ENCODE measurements at regions not wholly inside any gene's neighbourhood (a gene's known extent, or its start where the extent isn't known, plus 50 kb on each side); places are given as distances from the start of the nearest gene placed in this dataset.

DNA sequence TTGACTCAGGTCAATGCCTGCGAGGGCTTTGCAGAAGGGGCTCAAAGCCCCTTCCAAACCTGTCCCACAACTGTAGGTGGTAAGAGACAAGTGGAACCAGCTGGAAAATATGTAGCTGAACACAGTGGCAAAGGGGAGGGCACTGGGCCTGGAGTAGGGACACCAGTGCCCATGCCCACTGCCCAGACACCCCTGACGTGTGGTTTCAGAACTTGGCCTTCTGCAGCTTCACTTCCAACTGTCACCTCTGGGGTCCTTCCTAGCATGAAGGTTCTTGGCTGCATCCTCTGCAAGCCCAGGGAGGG is 233.1 kb upstream of the IRX1 start:
- DNase-seq (ENCODE audit: low read depth in 2 of 2): no peak

DNA sequence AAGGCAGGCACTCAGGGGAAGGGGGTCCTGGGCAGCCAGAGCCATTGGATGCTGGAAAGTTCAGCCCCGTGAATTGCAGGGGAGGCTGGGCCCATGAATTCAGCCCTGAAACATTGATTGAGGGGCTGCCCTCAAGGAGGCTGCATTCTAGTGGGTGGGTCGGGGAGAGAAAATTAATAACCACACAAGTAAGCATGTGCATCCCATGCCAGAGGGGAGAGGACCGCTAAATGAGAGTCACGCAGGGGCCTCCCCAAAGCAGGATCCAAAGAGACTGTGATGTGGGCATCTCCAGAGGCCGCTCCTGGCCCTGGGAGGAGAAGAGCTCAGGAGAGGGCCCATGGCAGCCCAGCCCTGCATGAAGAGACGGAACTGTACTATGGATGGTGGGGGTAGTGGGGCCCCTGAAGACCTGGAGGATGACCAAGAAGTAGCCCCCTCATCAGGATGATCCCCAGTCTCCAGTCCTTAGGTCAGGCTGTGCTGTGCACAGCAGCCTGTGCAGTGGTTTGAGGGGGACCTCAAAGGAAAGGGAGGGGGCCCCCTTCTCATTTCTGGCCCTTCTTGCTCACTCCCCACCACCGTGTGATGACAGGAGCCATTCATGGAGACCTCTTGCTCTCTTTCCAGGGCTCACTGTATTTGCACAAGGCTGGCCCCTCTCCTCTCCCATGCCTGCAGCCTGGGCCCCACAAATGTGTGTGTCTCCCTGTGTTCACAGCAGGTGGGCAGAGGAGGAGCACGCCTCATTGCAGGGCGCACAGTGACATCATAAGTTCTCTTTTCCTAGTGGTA is 233.6 kb upstream of the IRX1 start:
- DNase-seq (ENCODE audit: low read depth in 2 of 2): no peak

DNA sequence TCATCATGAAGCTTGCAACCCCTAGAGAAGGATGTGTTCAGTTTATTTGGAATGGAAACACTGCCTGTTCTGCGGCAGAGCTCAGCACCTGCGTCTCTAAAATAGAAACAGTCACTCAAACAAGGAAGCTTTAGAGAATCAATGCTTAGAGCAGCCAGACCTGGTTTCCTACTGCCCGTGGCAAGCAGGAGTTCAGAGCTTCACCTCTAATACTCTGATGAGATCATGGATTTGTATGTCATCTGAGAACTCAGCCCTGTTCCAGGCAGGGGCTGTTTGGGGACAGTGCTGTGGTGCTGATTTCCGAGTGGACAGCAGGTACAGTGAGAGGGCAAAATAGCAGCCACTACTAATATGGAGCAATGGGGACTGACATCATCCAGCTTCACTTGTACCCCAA is 236.0 kb upstream of the IRX1 start:
- no peak for DNase-seq (ENCODE audit: low read depth in 2 of 2)

DNA sequence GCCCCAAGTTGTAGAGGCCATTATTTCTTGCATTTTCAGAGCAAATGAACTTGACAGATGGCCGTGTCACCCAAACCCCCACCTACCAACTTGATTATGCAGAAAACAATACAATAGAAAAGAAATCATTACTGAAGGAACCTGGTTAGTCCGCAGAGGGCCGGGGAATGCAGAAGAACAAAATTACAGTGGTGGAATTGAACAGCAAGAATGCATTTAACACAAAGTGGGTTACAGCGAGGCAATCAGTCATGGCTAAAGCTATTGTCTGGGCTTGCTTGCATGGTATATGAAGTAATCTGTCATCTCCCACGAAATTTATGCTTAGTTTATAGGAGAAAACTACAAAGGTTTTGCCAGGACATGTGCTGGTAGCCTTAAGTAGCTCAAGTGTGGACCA is 238.3 kb upstream of the IRX1 start:
- DNase-seq (ENCODE audit: low read depth in 2 of 2): no peak

DNA sequence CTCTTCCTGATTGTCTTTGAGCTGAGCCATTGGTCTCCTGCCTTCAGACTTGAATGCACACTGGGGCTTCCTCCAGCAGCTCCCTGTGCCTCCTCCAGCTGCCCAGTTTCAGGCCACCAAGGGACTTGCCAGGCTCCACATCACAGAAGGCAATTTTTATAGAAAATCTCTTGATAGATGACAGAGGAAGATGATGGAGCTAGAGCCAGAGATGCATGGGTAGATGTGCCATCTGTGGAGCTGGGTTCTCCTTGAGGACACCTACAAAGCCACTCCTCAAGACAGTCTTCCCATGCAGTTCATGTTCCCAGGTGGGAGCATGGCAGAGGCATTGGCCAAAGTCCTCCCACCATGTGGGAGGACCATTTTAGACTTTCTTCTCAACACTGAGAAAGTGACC is 239.6 kb upstream of the IRX1 start:
- DNase-seq (ENCODE audit: low read depth in 2 of 2): no peak

DNA sequence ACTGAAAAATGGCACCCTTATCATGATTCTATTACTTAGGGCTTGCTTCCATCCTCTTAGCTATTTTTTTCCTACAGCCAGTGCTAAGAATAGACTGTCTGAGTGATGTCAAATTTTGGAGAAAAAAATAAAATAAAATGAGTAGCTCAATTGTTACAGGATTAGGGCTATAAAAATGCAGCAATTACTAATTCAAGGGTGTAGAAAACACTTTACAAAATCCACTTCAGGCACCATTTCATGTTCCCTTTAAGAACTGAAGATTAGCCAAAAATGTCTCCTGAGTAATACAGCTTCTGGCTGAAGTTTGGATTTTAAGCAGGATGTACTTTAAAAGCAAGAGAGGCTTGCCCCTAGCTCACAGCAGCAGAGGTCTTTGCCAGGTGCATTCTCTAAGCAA is 240.5 kb upstream of the IRX1 start:
- DNase-seq (ENCODE audit: low read depth in 2 of 2): no peak

DNA sequence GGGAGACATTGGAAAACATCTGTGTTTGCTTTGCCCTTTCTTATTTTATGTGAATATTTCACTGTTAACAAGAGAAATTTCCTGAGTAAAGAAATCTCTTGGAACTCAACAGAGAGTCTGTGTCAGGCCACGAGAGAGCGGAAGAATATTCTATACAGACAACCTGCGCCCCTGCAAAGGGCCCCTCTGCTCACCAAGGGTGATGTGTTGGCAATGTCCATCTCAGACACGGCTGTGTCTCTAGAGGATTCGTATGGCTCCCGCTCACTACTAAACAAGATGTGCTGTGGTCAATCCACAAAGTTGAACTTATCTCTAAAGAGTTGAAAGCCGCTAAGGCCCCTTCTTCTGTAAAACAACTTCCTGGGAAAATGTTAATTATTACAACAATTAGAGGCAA is 241.0 kb upstream of the IRX1 start:
- DNase-seq (ENCODE audit: low read depth in 2 of 2): no peak

DNA sequence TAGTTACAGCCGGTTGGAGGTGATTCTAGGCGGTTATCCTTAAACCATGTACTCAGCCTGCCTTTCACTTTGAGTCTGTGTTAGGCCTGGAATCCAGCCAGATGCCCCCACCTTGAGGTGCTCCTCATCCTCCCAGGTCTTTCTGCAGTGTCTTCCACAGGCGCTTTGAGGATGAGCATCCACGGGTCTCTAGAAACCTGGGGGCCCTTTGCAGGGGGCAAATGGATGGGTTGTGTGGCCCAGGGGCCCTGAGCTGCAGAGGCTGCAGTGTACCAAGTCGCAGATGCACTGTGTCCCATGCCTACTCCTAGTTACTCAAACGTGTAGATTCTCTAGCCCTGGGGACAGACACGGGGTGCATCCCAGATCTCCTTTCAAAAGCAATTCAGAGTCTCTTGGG is 242.1 kb upstream of the IRX1 start:
- no peak for DNase-seq (ENCODE audit: low read depth in 2 of 2)

DNA sequence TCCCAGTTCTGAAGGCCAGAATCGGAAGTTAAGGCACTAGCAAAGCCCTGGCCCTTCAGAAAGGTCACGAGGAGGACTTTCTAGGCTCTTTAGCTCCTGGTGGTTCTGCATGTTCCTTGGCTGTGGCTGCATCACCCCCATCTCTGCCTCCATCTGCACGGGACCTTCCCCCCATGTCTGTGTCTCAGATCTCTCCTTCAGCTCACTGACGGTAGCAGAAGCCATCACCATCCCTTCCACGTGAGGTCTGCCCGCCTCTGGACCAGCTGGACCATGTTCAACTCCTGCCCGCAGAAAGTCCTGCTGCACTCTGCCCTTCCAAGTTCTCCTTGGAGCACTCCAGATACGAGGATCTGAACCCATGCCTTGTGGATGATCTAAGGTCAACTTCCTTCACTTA is 242.9 kb upstream of the IRX1 start:
- no peak for DNase-seq (ENCODE audit: low read depth in 2 of 2)

DNA sequence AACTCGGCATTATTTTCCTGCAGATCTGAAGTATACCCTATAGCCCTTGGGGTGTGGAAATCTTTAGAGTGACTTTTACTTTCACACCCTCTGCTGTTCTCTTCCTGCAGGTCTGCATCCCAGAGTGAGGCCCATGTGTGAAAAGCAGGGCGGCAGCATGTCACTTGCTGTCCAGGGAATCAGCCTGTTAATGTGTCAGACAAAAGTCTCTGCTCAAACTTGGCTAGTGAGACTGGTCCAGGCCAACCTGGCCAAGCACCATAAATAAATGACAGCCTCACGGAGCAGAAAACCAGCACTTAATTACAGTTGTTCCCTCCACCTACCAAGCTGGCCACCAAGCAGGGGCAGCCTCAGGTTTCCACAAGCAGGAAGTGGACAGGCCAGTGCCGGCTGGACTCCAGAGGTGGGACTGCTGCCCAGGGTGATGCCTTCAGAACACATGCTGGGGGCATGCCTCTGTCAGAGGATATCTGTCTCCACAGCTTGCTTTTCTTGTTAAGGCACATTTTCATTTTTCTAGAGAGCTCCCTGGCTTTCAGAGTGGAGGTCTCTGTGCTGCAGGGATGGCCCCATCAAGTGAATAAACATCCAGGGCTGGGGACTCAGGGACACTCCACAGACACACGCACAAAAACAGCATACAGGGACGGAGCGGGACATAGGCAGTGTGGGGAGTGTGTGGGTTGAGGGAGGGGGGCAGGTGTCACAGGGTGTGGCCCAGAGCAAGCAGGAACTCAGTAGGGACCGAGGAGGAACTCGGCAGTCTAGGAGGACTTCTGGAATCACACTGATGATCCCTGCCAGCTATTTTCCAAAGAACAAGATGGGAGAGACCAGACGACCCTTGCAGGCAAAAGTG is 243.8 kb upstream of the IRX1 start:
- no peak for DNase-seq (ENCODE audit: low read depth in 2 of 2)

DNA sequence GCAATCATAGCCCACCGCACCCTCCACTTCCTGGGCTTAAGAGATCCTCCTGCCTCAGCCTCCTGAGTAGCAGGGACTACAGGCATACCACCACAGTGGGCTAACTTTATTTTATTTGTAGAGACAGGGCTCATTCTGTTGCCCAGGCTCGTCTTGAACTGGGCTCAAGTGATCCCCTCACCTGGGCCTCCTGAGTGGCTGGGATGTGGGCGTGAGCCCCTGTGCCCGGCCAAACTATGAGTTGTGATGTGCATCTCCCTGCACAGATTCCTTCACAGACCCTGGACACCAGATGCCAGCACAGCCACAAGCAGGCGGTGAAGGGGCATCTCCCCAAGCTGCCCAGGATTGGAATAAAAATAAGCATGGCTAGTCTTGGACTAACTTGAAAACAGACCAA is 244.9 kb upstream of the IRX1 start:
- no peak for DNase-seq (ENCODE audit: low read depth in 2 of 2)

DNA sequence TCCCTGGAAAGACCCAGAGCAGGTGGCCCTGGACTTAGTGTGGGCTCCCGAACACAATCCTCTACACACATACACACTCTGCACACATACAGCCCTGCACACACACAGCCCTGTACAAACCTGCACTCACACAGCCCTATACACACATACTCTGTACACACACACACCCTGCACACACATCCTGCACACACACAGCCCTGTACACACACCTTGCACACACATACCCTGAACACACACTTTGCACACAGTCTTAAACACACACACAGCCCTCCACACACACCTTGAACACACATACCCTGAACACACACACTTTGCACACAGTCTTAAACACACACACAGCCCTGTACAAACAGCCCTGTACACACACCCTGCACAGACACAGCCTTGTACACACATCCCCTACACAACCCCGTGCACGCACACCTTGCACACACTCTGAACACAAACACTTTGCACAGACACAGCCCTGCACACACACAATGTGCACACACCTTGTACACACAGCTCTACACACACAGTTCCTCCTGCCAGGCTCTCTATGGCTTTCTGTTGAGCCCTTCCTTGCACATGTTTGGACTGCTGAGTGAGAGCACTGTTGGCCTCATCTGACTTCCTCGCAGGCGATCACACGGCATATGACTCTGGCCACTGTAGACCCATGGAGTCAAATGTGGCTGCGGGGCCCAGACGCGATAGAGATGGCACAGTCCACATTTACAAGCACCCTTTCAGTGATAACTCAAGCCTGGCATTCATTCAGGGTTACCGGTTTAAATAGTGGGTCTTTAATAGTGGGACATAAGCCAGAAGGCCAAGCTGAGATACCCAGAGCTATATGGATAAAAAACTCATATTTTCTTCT is 245.7 kb upstream of the IRX1 start:
- no peak for DNase-seq (ENCODE audit: low read depth in 2 of 2)

DNA sequence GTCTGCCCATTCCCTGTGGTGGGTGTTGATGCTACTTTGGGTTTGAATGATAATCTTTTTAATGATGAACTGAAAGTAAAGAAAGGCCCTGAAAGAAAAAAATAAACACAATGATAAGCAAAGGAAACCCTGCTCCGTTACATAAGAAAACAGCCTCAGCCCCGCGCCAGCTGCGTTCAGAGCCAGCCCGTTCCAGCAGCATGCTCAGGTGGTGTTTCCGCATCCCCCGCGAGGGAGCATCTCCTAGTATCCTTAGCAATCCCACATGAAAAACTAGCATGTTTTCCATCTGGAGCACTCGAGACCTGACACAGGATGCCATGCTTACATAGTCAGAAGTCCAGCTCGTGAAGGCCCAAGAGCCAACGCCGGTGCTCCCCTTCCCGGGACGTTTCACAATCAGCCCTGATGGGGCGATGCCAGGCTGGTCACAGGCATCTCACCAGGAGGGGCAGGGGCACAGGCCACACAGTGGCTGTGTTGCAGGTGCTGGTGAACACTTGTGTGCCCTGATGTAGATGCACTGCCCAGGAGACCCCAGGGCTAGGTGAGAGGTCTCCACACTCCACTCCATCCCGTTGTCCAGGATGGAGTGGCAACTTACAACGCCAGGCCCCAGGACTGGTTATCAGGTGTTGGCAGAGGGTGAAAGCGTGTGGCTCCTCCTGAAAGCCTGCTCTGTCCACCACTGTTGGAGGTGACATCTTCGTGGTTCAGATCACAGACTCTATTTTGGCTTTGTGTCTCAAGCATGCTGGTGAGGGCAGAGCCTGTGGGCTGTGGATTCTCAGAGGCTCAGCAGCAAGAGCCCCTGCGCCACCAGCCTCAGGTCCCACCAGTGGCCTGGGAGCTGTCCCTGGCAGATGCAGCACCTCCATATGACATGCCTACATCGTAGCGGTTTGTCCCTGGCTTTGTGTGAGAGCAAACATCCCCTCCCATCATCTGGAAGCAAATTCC is 246.8 kb upstream of the IRX1 start:
- no peak for DNase-seq (ENCODE audit: low read depth in 2 of 2)

DNA sequence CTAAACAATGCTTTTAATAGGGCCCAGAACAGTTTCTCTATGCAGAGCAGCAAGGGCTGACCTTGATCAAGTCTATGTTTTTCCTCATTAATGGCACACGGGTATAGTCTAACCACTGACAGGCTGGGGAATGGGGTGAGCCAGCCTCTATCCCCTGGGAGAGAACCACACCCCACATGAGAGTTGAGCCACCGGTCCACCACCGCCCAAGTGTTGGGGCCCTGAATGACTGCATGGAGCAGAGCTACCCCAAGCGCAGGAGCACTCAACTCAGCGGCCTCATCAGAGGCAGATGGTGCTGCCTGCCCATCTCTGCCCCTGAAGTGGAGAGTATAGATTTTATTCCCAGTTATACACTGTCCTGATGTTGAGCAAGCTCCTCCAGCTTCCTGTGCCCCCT is 247.9 kb upstream of the IRX1 start:
- DNase-seq (ENCODE audit: low read depth in 2 of 2): no peak

DNA sequence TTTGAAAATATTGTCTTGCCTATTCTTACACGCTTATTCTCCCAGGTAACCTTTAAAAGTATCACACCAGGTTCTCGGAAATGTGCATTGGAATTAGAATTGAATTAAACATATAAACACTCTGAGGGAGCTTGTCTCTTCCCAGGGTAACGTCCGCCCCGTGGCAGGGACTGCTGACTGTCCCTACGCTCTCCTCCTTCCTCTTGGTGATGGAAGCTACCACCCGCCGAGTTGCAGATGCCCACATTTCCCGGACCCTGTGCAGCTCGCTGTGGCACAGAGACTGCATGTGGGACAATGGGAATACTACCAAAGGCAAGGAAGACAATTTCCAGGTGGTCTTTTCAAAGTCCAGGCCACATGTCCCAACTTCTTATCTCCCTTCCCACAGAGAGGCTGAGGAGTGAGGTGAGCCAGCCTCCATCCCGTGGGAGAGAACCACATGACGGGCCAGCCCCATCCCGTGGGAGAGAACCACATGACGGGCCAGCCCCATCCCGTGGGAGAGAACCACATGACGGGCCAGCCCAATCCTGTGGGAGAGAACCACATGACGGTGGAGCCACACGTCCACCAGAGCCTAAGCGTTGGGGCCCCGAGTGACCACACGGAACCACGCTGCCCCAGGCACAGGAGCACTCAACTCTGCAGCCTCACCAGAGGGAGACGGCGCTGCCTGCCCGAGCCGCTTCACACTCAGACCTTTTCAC is 249.4 kb upstream of the IRX1 start:
- no peak for DNase-seq (ENCODE audit: low read depth in 2 of 2)

DNA sequence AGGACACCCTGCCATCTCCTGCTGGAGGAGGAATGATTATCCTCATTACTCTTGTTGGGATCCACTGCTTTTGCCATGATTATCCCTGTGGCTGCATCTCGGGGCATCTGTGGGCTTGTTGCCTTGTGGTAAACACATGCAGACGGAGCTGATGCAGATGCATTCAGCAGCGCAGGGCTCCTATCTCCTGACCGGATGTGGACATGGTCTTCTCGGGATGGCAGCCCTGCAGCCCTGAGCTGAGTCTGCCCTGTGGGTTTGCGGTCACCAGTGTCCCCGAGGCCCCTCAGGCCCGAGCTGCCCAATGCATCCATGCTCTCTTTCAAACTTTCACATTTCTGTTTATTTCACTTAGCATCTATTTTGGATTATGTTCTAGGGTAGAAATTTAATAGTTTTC is 250.4 kb upstream of the IRX1 start:
- no peak for DNase-seq (ENCODE audit: low read depth in 2 of 2)

DNA sequence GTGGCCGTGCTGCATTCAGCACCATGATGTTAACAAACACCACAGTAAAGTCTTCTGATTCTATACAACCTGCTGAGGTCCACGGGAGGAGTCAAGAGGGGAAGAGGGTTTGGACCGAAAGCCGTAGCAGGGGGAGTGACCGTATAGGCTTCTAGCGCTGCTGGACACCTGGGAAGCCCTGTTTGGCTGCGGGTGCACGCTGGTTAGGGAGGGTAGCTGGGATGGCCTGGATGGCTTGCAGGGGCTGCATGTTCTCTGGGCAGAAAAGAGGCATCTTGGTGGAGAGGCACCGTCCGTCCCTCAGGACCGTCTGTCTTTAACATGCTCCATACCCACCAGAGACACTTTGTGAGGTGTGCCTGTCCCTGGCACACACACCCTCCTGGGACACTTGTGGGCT is 251.0 kb upstream of the IRX1 start:
- no peak for DNase-seq (ENCODE audit: low read depth in 2 of 2)

DNA sequence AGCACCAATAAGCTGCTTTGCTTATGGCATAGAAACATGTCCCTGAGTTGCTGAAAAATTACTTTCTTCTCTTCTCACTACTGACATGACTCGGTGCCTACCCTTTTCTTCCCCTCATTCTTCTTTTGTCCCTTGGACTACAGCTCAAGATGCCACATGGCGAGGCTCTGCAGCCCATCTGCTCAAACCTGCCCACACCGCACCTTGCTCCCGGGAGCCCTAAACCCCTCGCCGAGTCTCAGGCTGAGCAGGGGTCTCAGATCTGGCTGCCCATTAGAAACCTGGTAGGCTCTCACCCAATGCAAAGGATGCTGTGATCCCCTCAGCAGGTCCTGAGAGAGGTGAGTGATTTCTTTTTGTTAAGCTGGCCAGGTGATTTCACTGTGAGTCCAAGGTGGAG is 251.7 kb upstream of the IRX1 start:
- no peak for DNase-seq (ENCODE audit: low read depth in 2 of 2)

DNA sequence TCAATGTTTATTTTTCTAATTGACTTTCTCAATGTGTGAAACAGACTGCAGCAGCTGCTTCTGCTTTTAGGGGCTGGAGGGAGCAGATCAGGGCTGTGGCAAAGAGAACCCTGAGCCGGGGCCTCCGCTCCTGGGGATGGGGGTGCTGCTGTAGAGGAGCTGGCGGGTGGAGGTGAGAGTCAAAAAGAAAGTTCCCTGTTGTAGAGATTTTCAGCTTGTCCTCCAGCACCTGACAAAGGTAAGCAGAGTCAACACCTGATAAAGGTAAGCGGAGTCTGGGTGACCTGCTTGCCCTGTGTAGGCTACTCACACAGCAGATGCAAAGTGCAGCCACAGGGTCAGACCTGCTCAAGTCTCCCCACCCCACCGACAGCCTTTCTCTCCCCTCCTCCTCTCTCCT is 252.4 kb upstream of the IRX1 start:
- no peak for DNase-seq (ENCODE audit: low read depth in 2 of 2)

DNA sequence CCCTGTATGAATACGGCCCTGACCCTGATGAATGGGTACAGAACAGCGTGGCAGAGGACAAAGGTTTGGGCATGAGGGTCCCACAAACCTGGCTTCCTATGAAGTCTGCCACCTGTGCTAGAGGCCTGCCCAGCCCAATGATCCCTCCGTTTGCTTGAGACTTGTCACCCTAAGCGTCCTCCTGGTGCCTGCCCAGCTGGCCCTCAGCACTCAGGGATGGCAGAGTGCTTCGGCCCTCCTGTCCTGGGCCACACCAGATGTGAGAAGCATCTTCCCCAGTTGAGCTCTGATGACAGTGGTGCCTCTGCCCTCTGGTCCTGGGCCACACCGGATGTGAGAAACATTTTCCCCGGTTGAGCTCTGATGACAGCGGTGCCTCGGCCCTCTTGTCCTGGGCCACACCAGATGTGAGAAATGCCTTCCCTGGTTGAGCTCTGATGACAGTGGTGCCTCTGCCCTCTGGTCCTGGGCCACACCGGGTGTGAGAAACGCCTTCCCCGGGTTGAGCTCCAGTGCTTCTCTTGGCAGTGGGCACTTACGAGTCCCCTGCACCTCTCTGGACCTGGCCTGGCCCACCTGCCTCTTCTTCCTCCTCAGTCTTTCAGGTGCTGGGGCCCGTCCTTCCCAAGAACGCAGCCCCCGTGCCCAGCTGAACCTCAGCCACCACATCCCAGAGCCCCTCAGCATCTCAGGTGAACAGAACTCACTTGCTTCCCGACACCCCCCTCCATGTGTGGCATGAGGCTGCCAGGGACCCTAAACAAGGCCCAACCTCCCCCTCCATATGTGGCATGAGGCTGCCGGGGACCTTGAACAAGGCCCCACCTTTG is 253.1 kb upstream of the IRX1 start:
- DNase-seq (ENCODE audit: low read depth in 2 of 2): no peak
